Peyer's patch (tissue), 4 donors: ENCODE measurements at regions not wholly inside any gene's neighbourhood (a gene's known extent, or its start where the extent isn't known, plus 50 kb on each side); places are given as distances from the start of the nearest gene placed in this dataset.

Experiments
- DNase-seq, 3 donors: peaks; one replicate each; pipeline ENCODE4 v3.0.0-alpha.2; 2017 to 2019
- H3K27ac ChIP-seq, 4 donors: fragments of 200-600 bp; sonication (generic); one replicate each; pipeline ENCODE4 v1.5.1; 2016 to 2019
- H3K27me3 ChIP-seq, 2 donors: fragments of 200-600 bp; sonication (generic); one replicate each; pipeline ENCODE4 v1.5.1; 2019
- H3K36me3 ChIP-seq, 3 donors: fragments of 200-600 bp; sonication (generic); one replicate each; pipeline ENCODE4 v1.5.1; 2016 to 2019
- H3K4me1 ChIP-seq, 4 donors: fragments of 200-600 bp; sonication (generic); one replicate each; pipeline ENCODE4 v1.5.1; 2016 to 2019
- H3K4me3 ChIP-seq, 4 donors: fragments of 200-600 bp; sonication (generic); 1 replicate in 3 of 4; 2 replicates in 1 of 4; pipeline ENCODE4 v1.5.1; 2016 to 2019; ENCODE audit warnings: mild to moderate bottlenecking in 1 of 4
- H3K9me3 ChIP-seq, 4 donors: fragments of 200-600 bp; sonication (generic); one replicate each; pipeline ENCODE4 v1.5.1; 2016 to 2019; ENCODE audit warnings: mild to moderate bottlenecking in 1 of 4
- CTCF ChIP-seq, 6 experiments: fragments of 450-650 bp in 4 of 6; fragments of 200-600 bp in 2 of 6; sonication (generic) in 1 of 6; IDR thresholded peaks; one replicate each; pipeline ENCODE4 v1.5.1; 2017 to 2019; ENCODE audit warnings: antibody characterized with exemption in 6 of 6, mild to moderate bottlenecking in 3 of 6, moderate library complexity in 1 of 6
- POLR2A ChIP-seq, 2 donors: fragments of 450-650 bp; IDR thresholded peaks; one replicate each; pipeline ENCODE4 v1.5.1; 2017; ENCODE audit warnings: antibody characterized with exemption in 2 of 2, mild to moderate bottlenecking in 2 of 2, moderate library complexity in 2 of 2

GRCh38 chr22:34210301-34210700, 290.0 kb upstream of the LARGE1 start:
- DNase-seq, result no peak

GRCh38 chr22:34214372-34214771, 294.1 kb upstream of the LARGE1 start:
- Histone ChIP-seq H3K9me3 (no peaks in the 10 kb centered on the region), H3K27me3 (no peaks in the 10 kb centered on the region), H3K27ac (no peak overlapping the region), H3K4me3 (no peak overlapping the region), H3K36me3 (no peaks in the 10 kb centered on the region), H3K4me1 (no peaks in the 10 kb centered on the region)
- no peak for TF ChIP-seq POLR2A (IDR thresholded peaks at IDR 0.05)
- TF ChIP-seq CTCF (IDR thresholded peaks at IDR 0.05), result no peak
- DNase-seq, result no peak

More at GRCh38 chr22:34210301-34210700, 290.0 kb upstream of the LARGE1 start:
- no peak for TF ChIP-seq CTCF (IDR thresholded peaks at IDR 0.05)
- TF ChIP-seq POLR2A (IDR thresholded peaks at IDR 0.05), result no peak
- Histone ChIP-seq H3K9me3 (no peaks in the 10 kb centered on the region), H3K27ac (no peak overlapping the region), H3K27me3 (no peaks in the 10 kb centered on the region), H3K36me3 (no peaks in the 10 kb centered on the region), H3K4me1 (no peaks in the 10 kb centered on the region), H3K4me3 (no peak overlapping the region)

- no peak for DNase-seq
- H3K4me1 ChIP-seq, result peaks cover 0 to 4% (median 0%) of the 10 kb centered on the region in 4 donors
- no peaks in the 10 kb centered on the region for H3K9me3 ChIP-seq
- TF ChIP-seq POLR2A (IDR thresholded peaks at IDR 0.05), result no peak
- no peak for TF ChIP-seq CTCF (IDR thresholded peaks at IDR 0.05)
- H3K27ac ChIP-seq, result no peak overlapping the region
- H3K27me3 ChIP-seq, result no peaks in the 10 kb centered on the region
- no peaks in the 10 kb centered on the region for H3K36me3 ChIP-seq
- no peak overlapping the region for H3K4me3 ChIP-seq
Measured at GRCh38 chr22:34225278-34225677, 305.0 kb upstream of the LARGE1 start.

- Histone ChIP-seq H3K27ac (no peak overlapping the region), H3K27me3 (no peaks in the 10 kb centered on the region), H3K36me3 (no peaks in the 10 kb centered on the region), H3K4me1 (no peaks in the 10 kb centered on the region), H3K9me3 (peaks cover 0 to 8% (median 0%) of the 10 kb centered on the region in 4 donors), H3K4me3 (no peak overlapping the region)
- DNase-seq, result no peak
- no peak for TF ChIP-seq POLR2A (IDR thresholded peaks at IDR 0.05)
- TF ChIP-seq CTCF (IDR thresholded peaks at IDR 0.05), result no peak
Measured at GRCh38 chr22:34236527-34236926, 316.3 kb upstream of the LARGE1 start.

GRCh38 chr22:34239421-34239820, 319.1 kb upstream of the LARGE1 start:
- no peak for TF ChIP-seq CTCF (IDR thresholded peaks at IDR 0.05)
- TF ChIP-seq POLR2A (IDR thresholded peaks at IDR 0.05), result no peak
- no peak overlapping the region for H3K4me3 ChIP-seq
- no peaks in the 10 kb centered on the region for H3K27me3 ChIP-seq
- H3K27ac ChIP-seq, result no peak overlapping the region
- no peak for DNase-seq
- peaks cover 0 to 8% (median 0%) of the 10 kb centered on the region in 4 donors for H3K9me3 ChIP-seq
- no peaks in the 10 kb centered on the region for H3K36me3 ChIP-seq
- no peaks in the 10 kb centered on the region for H3K4me1 ChIP-seq

- DNase-seq, result no peak
- no peaks in the 10 kb centered on the region for H3K27me3 ChIP-seq
- no peak overlapping the region for H3K4me3 ChIP-seq
- no peaks in the 10 kb centered on the region for H3K4me1 ChIP-seq
- H3K27ac ChIP-seq, result no peak overlapping the region
- no peak for TF ChIP-seq POLR2A (IDR thresholded peaks at IDR 0.05)
- no peak for TF ChIP-seq CTCF (IDR thresholded peaks at IDR 0.05)
- no peaks in the 10 kb centered on the region for H3K9me3 ChIP-seq
- no peaks in the 10 kb centered on the region for H3K36me3 ChIP-seq
Measured at GRCh38 chr22:34243023-34243422, 322.7 kb upstream of the LARGE1 start.
